PC-9 (cell line): ENCODE measurements at regions not wholly inside any gene's neighbourhood (a gene's known extent, or its start where the extent isn't known, plus 50 kb on each side); places are given as distances from the start of the nearest gene placed in this dataset.

Source experiments
- CTCF ChIP-seq: fragments of 200-600 bp; sonication (generic); conservative IDR thresholded peaks from 2 replicates; pipeline ENCODE4 v1.6.1; 2017; ENCODE audit warnings: mixed run types, antibody characterized with exemption, mild to moderate bottlenecking, moderate library complexity
- EZH2 ChIP-seq: fragments of 200-600 bp; sonication (generic); IDR thresholded peaks from 2 replicates; pipeline ENCODE4 v1.8.0; 2017; ENCODE audit warnings: antibody characterized with exemption, low read depth

GRCh38 chr12:108462686-108463085 is 52.4 kb upstream of the FICD start:
- TF ChIP-seq CTCF (no peak), EZH2 (no peak)
